GM12878 (cell line): ENCODE measurements at regions not wholly inside any gene's neighbourhood (a gene's known extent, or its start where the extent isn't known, plus 50 kb on each side); places are given as distances from the start of the nearest gene placed in this dataset.

Experiments
- ATAC-seq: fragments of 200-7000 bp; cut with Tn5 transposase; 3 replicates; pipeline ENCODE4 v1.9.1; 2020; ENCODE audit warnings: mild to moderate bottlenecking, moderate library complexity
- BruUV-seq: library from RNA; stranded (reverse); fragments of 400-500 nt; replicated peaks from 2 replicates; lab custom pipeline; 2021; lab: Mats Ljungman, UMichigan
- CTCF ChIA-PET: fragments of 300-600 bp; sonication (Branson Sonifier 250); formaldehyde crosslinking; extraction: SDS; loops from one replicate; lab custom pipeline; 2021; ENCODE audit warnings: inconsistent platforms; lab: Yijun Ruan, JAX
- POLR2A ChIA-PET: fragments of 350-600 bp; formaldehyde crosslinking; extraction: SDS; loops from one replicate; lab custom pipeline; 2021; ENCODE audit warnings: inconsistent platforms; lab: Charles Lee
- RAD21 ChIA-PET: fragments of 300-600 bp; sonication (Branson Sonifier 250); formaldehyde crosslinking; loops from one replicate; lab custom pipeline; 2023; ENCODE audit warnings: antibody characterized with exemption; ENCODE audit not compliant: unreplicated experiment; lab: Charles Lee
- SMC1A ChIA-PET: fragments of 300-600 bp; sonication (Branson Sonifier 250); formaldehyde crosslinking; loops from one replicate; lab custom pipeline; 2023; ENCODE audit not compliant: unreplicated experiment, uncharacterized antibody; lab: Charles Lee
- DNase-seq: peaks from one replicate; pipeline ENCODE4 v3.0.0-alpha.2; 2011; ENCODE audit warnings: low read depth, low spot score
- FAIRE-seq: peaks from 3 replicates; lab custom pipeline; 2011; peaks lifted over from hg19 to GRCh38; lab: Jason Lieb, UNC
- H2AFZ ChIP-seq: 2 replicates; pipeline ENCODE4 v1.6.0; 2011; ENCODE audit warnings: low read depth, low read length, control low read depth; ENCODE audit not compliant: control insufficient read depth
- H3K27ac ChIP-seq: 2 replicates; pipeline ENCODE4 v1.5.1; 2011; ENCODE audit warnings: control low read depth; ENCODE audit not compliant: control insufficient read depth, insufficient read depth
- H3K27me3 ChIP-seq, 2 experiments: replicated peaks in 1 of 2; 2 replicates each; pipeline versions ENCODE4 v1.6.0 to v1.6.1; 2011; ENCODE audit warnings: low read length in 1 of 2; ENCODE audit not compliant: control insufficient read depth in 2 of 2, insufficient read depth in 2 of 2
- H3K36me3 ChIP-seq, 2 experiments: 2 replicates each; pipeline ENCODE4 v1.5.1; 2011; ENCODE audit warnings: low read length in 1 of 2; ENCODE audit not compliant: control insufficient read depth in 2 of 2, insufficient read depth in 2 of 2
- H3K4me1 ChIP-seq: 2 replicates; pipeline ENCODE4 v1.6.1; 2011; ENCODE audit warnings: mild to moderate bottlenecking, low read length, moderate library complexity, mixed read lengths; ENCODE audit not compliant: control insufficient read depth, insufficient read depth
- H3K4me2 ChIP-seq: 2 replicates; pipeline ENCODE4 v1.6.0; 2011; ENCODE audit warnings: control low read depth; ENCODE audit not compliant: control insufficient read depth, insufficient read depth
- H3K4me3 ChIP-seq: fragments of 200-600 bp; sonication (generic); 2 replicates; pipeline ENCODE4 v1.5.1; 2016
- H3K79me2 ChIP-seq: 2 replicates; pipeline ENCODE4 v1.6.0; 2011; ENCODE audit warnings: low read length; ENCODE audit not compliant: control insufficient read depth, insufficient read depth
- H3K9ac ChIP-seq: 2 replicates; pipeline ENCODE4 v1.8.0; 2011; ENCODE audit warnings: low read length, control low read depth, mixed read lengths; ENCODE audit not compliant: control insufficient read depth, insufficient read depth
- H3K9me3 ChIP-seq: replicated peaks from 3 replicates; pipeline ENCODE4 v1.5.1; 2011; ENCODE audit warnings: mild to moderate bottlenecking, low read length; ENCODE audit not compliant: control insufficient read depth, insufficient read depth
- H4K20me1 ChIP-seq: 2 replicates; pipeline ENCODE4 v1.6.0; 2011; ENCODE audit not compliant: control insufficient read depth, insufficient read depth
- BHLHE40 ChIP-seq, 2 experiments: fragments of 450-650 bp in 1 of 2; IDR thresholded peaks; 2 replicates each; pipeline ENCODE4 v1.6.1; 2011 to 2017; ENCODE audit warnings: low read depth in 2 of 2, borderline replicate concordance in 1 of 2, improper control_type of control experiment in 1 of 2, low read length in 1 of 2, mild to moderate bottlenecking in 1 of 2
- CHD2 ChIP-seq: IDR thresholded peaks from 2 replicates; pipeline ENCODE4 v1.6.1; 2011; ENCODE audit warnings: low read depth, low read length, improper control_type of control experiment, borderline replicate concordance
- KDM1A ChIP-seq: fragments of 200-600 bp; sonication (generic); IDR thresholded peaks from 2 replicates; pipeline ENCODE4 v1.6.1; 2016; ENCODE audit warnings: borderline replicate concordance
- MXI1 ChIP-seq: fragments of 150-350 bp; IDR thresholded peaks from 2 replicates; pipeline ENCODE4 v1.6.1; 2011; ENCODE audit warnings: low read depth, mild to moderate bottlenecking, inconsistent platforms, low read length, improper control_type of control experiment
- NFYA ChIP-seq: IDR thresholded peaks from 2 replicates; pipeline ENCODE4 v1.6.1; 2011; ENCODE audit warnings: low read depth, mild to moderate bottlenecking, low read length, improper control_type of control experiment, borderline replicate concordance
- NFYB ChIP-seq: IDR thresholded peaks from 2 replicates; pipeline ENCODE4 v1.6.1; 2011; ENCODE audit warnings: low read depth, mild to moderate bottlenecking, low read length, improper control_type of control experiment, moderate library complexity; ENCODE audit not compliant: insufficient read depth
- POU2F2 ChIP-seq: IDR thresholded peaks from 3 replicates; pipeline ENCODE4 v1.6.1; 2011; ENCODE audit warnings: low read depth, mild to moderate bottlenecking, low read length, borderline replicate concordance
- RBBP5 ChIP-seq: fragments of 200-600 bp; sonication (generic); conservative IDR thresholded peaks from 2 replicates; pipeline ENCODE4 v1.6.1; 2016
- RFX5 ChIP-seq: IDR thresholded peaks from 2 replicates; pipeline ENCODE4 v1.6.1; 2011; ENCODE audit warnings: low read depth, low read length, improper control_type of control experiment
- SUPT20H ChIP-seq: IDR thresholded peaks from 2 replicates; pipeline ENCODE4 v1.6.1; 2011; ENCODE audit warnings: low read depth, mild to moderate bottlenecking, low read length, moderate library complexity, borderline replicate concordance; ENCODE audit not compliant: control insufficient read depth
- WGBS: methylation state at CpG from one replicate; pipeline ENCODE4 v1.1.6; 2016; ENCODE audit warnings: low lambda C conversion rate; ENCODE audit not compliant: insufficient replicate concordance, insufficient coverage; ENCODE audit errors: missing lambda C conversion rate; 5-methylcytosine and 5-hydroxymethylcytosine counted together
- in situ Hi-C: fragments of 300-500 bp; cut with MboI; formaldehyde crosslinking; loops from 9 replicates; pipeline ENCODE4 v1.14.3; 2018; ENCODE audit warnings: mixed read lengths
- intact Hi-C: fragments of 100-400 bp; cut with micrococcal nuclease; formaldehyde crosslinking; loops from one replicate; pipeline ENCODE4 v1.14.2; 2022; ENCODE audit not compliant: unreplicated experiment

DNA sequence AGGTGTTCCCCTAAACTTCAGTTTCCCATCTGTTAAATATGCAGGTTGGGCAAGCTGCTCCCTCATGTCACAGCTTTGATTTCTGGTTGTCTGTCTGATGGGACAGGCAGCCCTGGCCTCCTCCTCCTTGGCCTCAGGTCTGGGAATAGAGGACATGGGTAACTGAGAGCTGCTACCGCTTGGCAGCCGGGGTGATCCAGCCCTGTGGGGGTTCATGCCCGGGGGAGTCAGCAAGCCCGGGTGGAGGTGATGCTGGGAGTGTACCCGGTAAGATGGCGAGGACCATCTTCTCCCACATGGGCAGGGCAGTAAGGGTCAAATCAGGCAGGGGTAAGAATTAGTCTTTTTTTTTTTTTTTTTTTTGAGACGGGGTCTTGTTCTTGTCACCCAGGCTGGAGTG is 845.0 kb downstream of the TBC1D22A start:
- ATAC-seq (no peak), FAIRE-seq (no peak), DNase-seq (no peak)
- Histone ChIP-seq H3K4me3 (no peak overlapping the region), H3K79me2 (no peaks in the 10 kb centered on the region), H3K27ac (no peak overlapping the region), H4K20me1 (no peaks in the 10 kb centered on the region), H3K9me3 (no peaks in the 10 kb centered on the region; the same call in 2 of the 3 replicates), H3K4me1 (no peaks in the 10 kb centered on the region), H3K4me2 (no peak overlapping the region), H3K9ac (no peak overlapping the region), H3K27me3 (no peaks in the 10 kb centered on the region), H2AFZ (no peak overlapping the region), H3K36me3 (no peaks in the 10 kb centered on the region)
- no TSS peak for BruUV-seq
- WGBS, result 3% methylated on average over 6 of the region's 7 CpGs
- ChIA-PET RAD21 (no interaction called here), CTCF (no interaction called here), POLR2A (no interaction called here), SMC1A (no interaction called here)
- in situ Hi-C loops (no loop called here), intact Hi-C loops (no loop called here)
- TF ChIP-seq NFYA, result no peak

- Histone ChIP-seq H3K4me2 (no peak overlapping the region), H3K4me1 (no peaks in the 10 kb centered on the region), H3K9me3 (no peaks in the 10 kb centered on the region; the same call in 2 of the 3 replicates), H3K4me3 (no peak overlapping the region), H3K79me2 (no peaks in the 10 kb centered on the region), H3K27me3 (no peaks in the 10 kb centered on the region), H2AFZ (no peak overlapping the region), H3K9ac (no peak overlapping the region), H4K20me1 (no peaks in the 10 kb centered on the region), H3K27ac (no peak overlapping the region), H3K36me3 (no peaks in the 10 kb centered on the region)
- no TSS peak for BruUV-seq
- RAD21 ChIA-PET, result no interaction called here
- WGBS, result 43% methylated on average over 9 of the region's 9 CpGs
- in situ Hi-C loops, result no loop called here
- CTCF ChIA-PET, result no interaction called here
- TF ChIP-seq POU2F2 (no peak), NFYB (no peak), RFX5 (no peak), MXI1 (no peak), SUPT20H (no peak), RBBP5 (no peak), KDM1A (no peak), CHD2 (no peak), BHLHE40 (IDR thresholded peaks at IDR 0.05; ENCODE audit: borderline replicate concordance in 1 of 2, low read depth in 2 of 2, low read length in 1 of 2) (no peak)
- ATAC-seq, result no peak
- SMC1A ChIA-PET, result interaction anchor here (0.6 kb wide), 1 partner anchor 166 kb away, joined by 3 read pairs; no protein-coding TSS in a partner anchor
- intact Hi-C loops, result no loop called here
- FAIRE-seq, result no peak
- DNase-seq, result no peak
- POLR2A ChIA-PET, result no interaction called here
These were observed 844.0 kb downstream of the TBC1D22A start for GRCh38 chr22:47606426-47606825.
